H9 (cell line): ENCODE measurements at regions not wholly inside any gene's neighbourhood (a gene's known extent, or its start where the extent isn't known, plus 50 kb on each side); places are given as distances from the start of the nearest gene placed in this dataset.
A peak's percentile ranks its signal among the peaks of the same experiment; 100 is the strongest.

Source experiments
- DNase-seq: peaks from one replicate; pipeline ENCODE4 v3.0.0-alpha.2; 2017
- H2AFZ ChIP-seq: one replicate; pipeline ENCODE4 v1.6.1; 2013; ENCODE audit warnings: mild to moderate bottlenecking, low read length, control low read depth, moderate library complexity
- H2AK5ac ChIP-seq: 2 replicates; pipeline ENCODE4 v1.6.1; 2013; ENCODE audit warnings: low read length, control low read depth, mixed read lengths; ENCODE audit not compliant: insufficient read length
- H2BK120ac ChIP-seq: one replicate; pipeline ENCODE4 v1.6.1; 2013; ENCODE audit warnings: low read depth, mild to moderate bottlenecking, low read length, control low read depth, inconsistent platforms; ENCODE audit not compliant: poor library complexity, severe bottlenecking
- H2BK12ac ChIP-seq: 2 replicates; pipeline ENCODE4 v1.6.1; 2013; ENCODE audit warnings: low read length, control low read depth, mixed read lengths, low read depth; ENCODE audit not compliant: insufficient read length
- H2BK15ac ChIP-seq: 2 replicates; pipeline ENCODE4 v1.6.1; 2013; ENCODE audit warnings: low read depth, low read length, control low read depth
- H2BK20ac ChIP-seq: one replicate; pipeline ENCODE4 v1.6.1; 2013; ENCODE audit warnings: low read depth, mild to moderate bottlenecking, low read length, control low read depth, inconsistent platforms; ENCODE audit not compliant: poor library complexity, severe bottlenecking
- H2BK5ac ChIP-seq: 2 replicates; pipeline ENCODE4 v1.6.1; 2013; ENCODE audit warnings: low read length, control low read depth, mixed read lengths; ENCODE audit not compliant: insufficient read length
- H3K14ac ChIP-seq: 2 replicates; pipeline ENCODE4 v1.6.1; 2013; ENCODE audit warnings: low read length, control low read depth; ENCODE audit not compliant: insufficient read depth
- H3K18ac ChIP-seq: 2 replicates; pipeline ENCODE4 v1.6.1; 2013; ENCODE audit warnings: low read depth, mild to moderate bottlenecking, mixed read lengths, low read length, control low read depth; ENCODE audit not compliant: insufficient read length
- H3K23ac ChIP-seq: 2 replicates; pipeline ENCODE4 v1.6.1; 2013; ENCODE audit warnings: low read length, control low read depth, mixed read lengths, low read depth; ENCODE audit not compliant: insufficient read length
- H3K23me2 ChIP-seq: 2 replicates; pipeline ENCODE4 v1.6.1; 2013; ENCODE audit warnings: low read depth, mild to moderate bottlenecking, mixed read lengths, low read length, control low read depth; ENCODE audit not compliant: insufficient read length, poor library complexity, severe bottlenecking
- H3K27ac ChIP-seq: 2 replicates; pipeline ENCODE4 v1.5.1; 2013; ENCODE audit warnings: low read length, control low read depth, mixed read lengths, low read depth; ENCODE audit not compliant: insufficient read length
- H3K27me3 ChIP-seq: 2 replicates; pipeline ENCODE4 v1.6.1; 2013; ENCODE audit warnings: low read length, control low read depth, inconsistent platforms; ENCODE audit not compliant: insufficient read depth
- H3K4ac ChIP-seq: 2 replicates; pipeline ENCODE4 v1.6.1; 2013; ENCODE audit warnings: low read depth, mild to moderate bottlenecking, control low read depth, inconsistent platforms, low read length, moderate library complexity
- H3K4me1 ChIP-seq: 2 replicates; pipeline ENCODE4 v1.6.1; 2013; ENCODE audit warnings: low read length, control low read depth, inconsistent platforms; ENCODE audit not compliant: insufficient read depth
- H3K4me2 ChIP-seq: 2 replicates; pipeline ENCODE4 v1.6.1; 2013; ENCODE audit warnings: low read length, control low read depth, mixed read lengths; ENCODE audit not compliant: insufficient read length, insufficient read depth
- H3K56ac ChIP-seq: 2 replicates; pipeline ENCODE4 v1.6.1; 2013; ENCODE audit warnings: low read depth, mild to moderate bottlenecking, mixed read lengths, low read length, control low read depth; ENCODE audit not compliant: insufficient read length
- H3K79me1 ChIP-seq: 2 replicates; pipeline ENCODE4 v1.6.1; 2013; ENCODE audit warnings: low read depth, mild to moderate bottlenecking, moderate library complexity, low read length, control low read depth, inconsistent platforms; ENCODE audit not compliant: insufficient read depth, poor library complexity, severe bottlenecking
- H3K79me2 ChIP-seq: 2 replicates; pipeline ENCODE4 v1.6.1; 2013; ENCODE audit warnings: low read length, control low read depth, inconsistent platforms; ENCODE audit not compliant: insufficient read depth
- H3K9ac ChIP-seq: 2 replicates; pipeline ENCODE4 v1.6.1; 2013; ENCODE audit warnings: low read length, control low read depth, mixed read lengths; ENCODE audit not compliant: insufficient read length; ENCODE audit errors: extremely low read depth
- H3K9me3 ChIP-seq: one replicate; pipeline ENCODE4 v1.6.1; 2013; ENCODE audit warnings: low read depth, low read length, inconsistent platforms; ENCODE audit not compliant: control insufficient read depth
- H3T11ph ChIP-seq: one replicate; pipeline ENCODE4 v1.6.1; 2013; ENCODE audit warnings: mild to moderate bottlenecking, low read length, control low read depth, inconsistent platforms
- H4K20me1 ChIP-seq: one replicate; pipeline ENCODE4 v1.6.1; 2013; ENCODE audit not compliant: control insufficient read depth, insufficient read length, insufficient read depth
- H4K5ac ChIP-seq: 2 replicates; pipeline ENCODE4 v1.6.1; 2013; ENCODE audit warnings: low read depth, mild to moderate bottlenecking, mixed read lengths, low read length, control low read depth; ENCODE audit not compliant: insufficient read length
- H4K8ac ChIP-seq: replicated peaks from 2 replicates; pipeline ENCODE4 v1.6.1; 2013; ENCODE audit warnings: low read length, control low read depth, mixed read lengths, low read depth; ENCODE audit not compliant: insufficient read length
- H4K91ac ChIP-seq: 2 replicates; pipeline ENCODE4 v1.6.1; 2013; ENCODE audit warnings: low read depth, mild to moderate bottlenecking, moderate library complexity, mixed read lengths, low read length, control low read depth; ENCODE audit not compliant: insufficient read length
- H3K27ac Mint-ChIP-seq, 3 experiments: 2 replicates in 2 of 3; 3 replicates in 1 of 3; pipeline ENCODE4 v1.8.0; 2020 to 2021; ENCODE audit warnings: mixed read lengths in 3 of 3, mild to moderate bottlenecking in 1 of 3, moderate library complexity in 1 of 3
- H3K27me3 Mint-ChIP-seq: 2 replicates; pipeline ENCODE4 v1.8.0; 2021; ENCODE audit warnings: low read depth, mild to moderate bottlenecking, moderate library complexity, mixed read lengths
- H3K36me3 Mint-ChIP-seq, 3 experiments: 2 replicates in 2 of 3; 3 replicates in 1 of 3; pipeline ENCODE4 v1.8.0; 2020 to 2021; ENCODE audit warnings: low read depth in 3 of 3, mixed read lengths in 3 of 3; ENCODE audit not compliant: insufficient read depth in 1 of 3
- H3K4me1 Mint-ChIP-seq, 2 experiments: 2 replicates each; pipeline ENCODE4 v1.8.0; 2020; ENCODE audit warnings: mixed read lengths in 2 of 2
- H3K4me3 Mint-ChIP-seq, 2 experiments: 2 replicates in 1 of 2; 3 replicates in 1 of 2; pipeline ENCODE4 v1.8.0; 2020 to 2021; ENCODE audit warnings: mild to moderate bottlenecking in 2 of 2, mixed read lengths in 2 of 2, moderate library complexity in 1 of 2
- H3K9me3 Mint-ChIP-seq, 2 experiments: 2 replicates in 1 of 2; 3 replicates in 1 of 2; pipeline ENCODE4 v1.8.0; 2020; ENCODE audit warnings: mild to moderate bottlenecking in 2 of 2, mixed read lengths in 2 of 2, moderate library complexity in 1 of 2
- CTCF ChIP-seq: fragments of 200-600 bp; sonication (generic); conservative IDR thresholded peaks from 3 replicates; pipeline ENCODE4 v1.8.0; 2021; ENCODE audit warnings: antibody characterized with exemption, mild to moderate bottlenecking
- WGBS: extraction: QIAGEN DNeasy Blood & Tissue Kit; methylation state at CpG from one replicate; pipeline ENCODE4 v1.1.7; 2013; ENCODE audit warnings: missing lambda C conversion rate, low lambda C conversion rate, mixed read lengths; ENCODE audit not compliant: insufficient read length; ENCODE audit errors: extremely low coverage; 5-methylcytosine and 5-hydroxymethylcytosine counted together

GRCh38 chr21:34202553-34203372 is 129.4 kb downstream of the MRPS6 start:
- Histone ChIP-seq H3K4me1 (peaks cover 17% of the 10 kb centered on the region; the same call in 1 of the 2 replicates), H3K9me3 (no peaks in the 10 kb centered on the region), H3K27ac (no peak overlapping the region), H2AK5ac (no peak overlapping the region), H3K23ac (no peak overlapping the region), H3K23me2 (peaks cover 18% of the 10 kb centered on the region), H4K5ac (no peak overlapping the region), H3K4me2 (peak overlapping the region; percentile 69), H4K8ac (no peak overlapping the region), H3K79me2 (no peaks in the 10 kb centered on the region), H2BK12ac (no peak overlapping the region), H3K27me3 (no peaks in the 10 kb centered on the region), H4K20me1 (no peaks in the 10 kb centered on the region), H3K14ac (peak overlapping the region; percentile 61), H2BK15ac (no peak overlapping the region), H3K79me1 (no peaks in the 10 kb centered on the region), H2BK20ac (no peak overlapping the region), H3K4ac (no peak overlapping the region), H3K9ac (peak overlapping the region; percentile 74), H3K18ac (peak overlapping the region; percentile 67), H2AFZ (no peak overlapping the region), H4K91ac (no peak overlapping the region), H2BK120ac (no peak overlapping the region), H3T11ph (no peak overlapping the region), H3K56ac (no peak overlapping the region), H2BK5ac (no peak overlapping the region)
- Mint-ChIP-seq H3K4me1 (peaks cover 45 to 48% of the 10 kb centered on the region in 2 experiments), H3K27me3 (peaks cover 6% of the 10 kb centered on the region), H3K27ac (peak overlapping the region; percentile 24 to 97 (median 94); a peak in 6 of 7 replicates), H3K4me3 (peak overlapping the region; percentile 72 to 79), H3K9me3 (peaks cover 0 to 2% of the 10 kb centered on the region in 2 experiments; a peak in 3 of 5 replicates), H3K36me3 (peaks cover 0 to 7% (median 4%) of the 10 kb centered on the region in 3 experiments; a peak in 3 of 7 replicates)
- no peak for TF ChIP-seq CTCF
- WGBS = no CpG with 5 or more reads among the region's 25 CpGs
- DNase-seq = peak; percentile 68
